HCT116 (cell line): ENCODE measurements at regions not wholly inside any gene's neighbourhood (a gene's known extent, or its start where the extent isn't known, plus 50 kb on each side); places are given as distances from the start of the nearest gene placed in this dataset.

Source experiments
- ATAC-seq: fragments of 200-7000 bp; cut with Tn5 transposase; 2 replicates; pipeline ENCODE4 v1.9.1; 2020; ENCODE audit warnings: mild to moderate bottlenecking, moderate library complexity
- BruUV-seq: library from RNA; stranded (reverse); fragments of 400-500 nt; replicated peaks from 2 replicates; lab custom pipeline; 2021; lab: Mats Ljungman, UMichigan
- CTCF ChIA-PET: fragments of 300-600 bp; sonication (Branson Sonifier 250); formaldehyde crosslinking; loops from one replicate; lab custom pipeline; 2021; ENCODE audit warnings: antibody characterized with exemption; lab: Charles Lee
- POLR2A ChIA-PET: fragments of 300-600, 350-600 bp; sonication (Branson Sonifier 250); formaldehyde crosslinking; loops from one replicate; lab custom pipeline; 2021; ENCODE audit warnings: antibody characterized with exemption; lab: Charles Lee
- RAD21 ChIA-PET, 2 experiments: fragments of 300-600 bp; sonication (Branson Sonifier 250); formaldehyde crosslinking; loops; one replicate each; lab custom pipeline; 2023; ENCODE audit warnings: low total read pairs in 2 of 2; ENCODE audit not compliant: uncharacterized antibody in 2 of 2, unreplicated experiment in 2 of 2, low non-redundant PET in 1 of 2; lab: Charles Lee
- DNase-seq: peaks from one replicate; pipeline ENCODE4 v3.0.0-alpha.2; 2010; ENCODE audit warnings: low read depth, low spot score
- H2AFZ ChIP-seq: fragments of 200-600 bp; shearing (Covaris generic), sonication (generic); 2 replicates; pipeline ENCODE4 v1.6.1; 2017; ENCODE audit warnings: low read depth, mixed run types, mixed read lengths, antibody characterized with exemption, low read length; ENCODE audit not compliant: poor library complexity, severe bottlenecking
- H3K27ac ChIP-seq: 2 replicates; pipeline ENCODE4 v1.5.1; 2012; ENCODE audit warnings: low read depth, low read length
- H3K27me3 ChIP-seq: fragments of 200-600 bp; sonication (generic); 2 replicates; pipeline ENCODE4 v1.6.1; 2016; ENCODE audit warnings: mixed run types, low read length, mixed read lengths; ENCODE audit not compliant: insufficient read depth
- H3K36me3 ChIP-seq, 2 experiments: fragments of 200-500 bp in 1 of 2; fragments of 200-600 bp in 1 of 2; sonication (Bioruptor generic) in 1 of 2; sonication (generic) in 1 of 2; 2 replicates each; pipeline versions ENCODE4 v1.5.1 to v1.6.1; 2014 to 2016; ENCODE audit warnings: low read length in 2 of 2, inconsistent platforms in 1 of 2, mixed read lengths in 1 of 2, mixed run types in 1 of 2; ENCODE audit not compliant: insufficient read depth in 2 of 2, control insufficient read depth in 1 of 2
- H3K4me1 ChIP-seq, 2 experiments: fragments of 200-600 bp in 1 of 2; sonication (generic) in 1 of 2; 2 replicates each; pipeline versions ENCODE4 v1.5.1 to v1.6.1; 2012 to 2017; ENCODE audit warnings: low read length in 2 of 2, inconsistent platforms in 1 of 2, mild to moderate bottlenecking in 1 of 2, mixed read lengths in 1 of 2, mixed run types in 1 of 2, moderate library complexity in 1 of 2; ENCODE audit not compliant: insufficient read depth in 2 of 2, control insufficient read depth in 1 of 2
- H3K4me2 ChIP-seq: fragments of 200-600 bp; sonication (generic); 2 replicates; pipeline ENCODE4 v1.6.1; 2017; ENCODE audit warnings: mixed run types, low read length, mixed read lengths
- H3K4me3 ChIP-seq, 2 experiments: fragments of 200-600 bp in 1 of 2; sonication (generic) in 1 of 2; replicated peaks in 1 of 2; 2 replicates each; pipeline ENCODE4 v1.5.1; 2011 to 2016; ENCODE audit warnings: low read length in 2 of 2, control low read depth in 1 of 2, low read depth in 1 of 2, mild to moderate bottlenecking in 1 of 2, mixed read lengths in 1 of 2, mixed run types in 1 of 2
- H3K79me2 ChIP-seq: fragments of 200-600 bp; sonication (generic); 2 replicates; pipeline ENCODE4 v1.6.1; 2017; ENCODE audit warnings: mild to moderate bottlenecking, mixed run types, low read length, moderate library complexity, mixed read lengths; ENCODE audit not compliant: insufficient read depth
- H3K9ac ChIP-seq: fragments of 200-600 bp; sonication (generic); 2 replicates; pipeline ENCODE4 v1.6.1; 2016; ENCODE audit warnings: low read length, mixed read lengths
- H3K9me2 ChIP-seq: fragments of 200-600 bp; sonication (generic), shearing (Covaris generic); 2 replicates; pipeline ENCODE4 v1.6.1; 2017; ENCODE audit warnings: mixed run types, mild to moderate bottlenecking, moderate library complexity; ENCODE audit not compliant: insufficient read depth
- H3K9me3 ChIP-seq, 2 experiments: fragments of 200-500 bp in 1 of 2; fragments of 200-600 bp in 1 of 2; sonication (Bioruptor generic) in 1 of 2; sonication (generic) in 1 of 2; 2 replicates each; pipeline ENCODE4 v1.6.1; 2014 to 2017; ENCODE audit warnings: low read length in 2 of 2, mixed read lengths in 2 of 2, inconsistent platforms in 1 of 2, low read depth in 1 of 2, mild to moderate bottlenecking in 1 of 2, mixed run types in 1 of 2, moderate library complexity in 1 of 2; ENCODE audit not compliant: control insufficient read depth in 1 of 2, insufficient read depth in 1 of 2
- H4K20me1 ChIP-seq: fragments of 200-600 bp; sonication (generic), shearing (Covaris generic); 2 replicates; pipeline ENCODE4 v1.6.1; 2017; ENCODE audit warnings: mixed run types, mild to moderate bottlenecking, moderate library complexity; ENCODE audit not compliant: insufficient read depth
- CEBPB ChIP-seq: IDR thresholded peaks from 2 replicates; pipeline ENCODE4 v1.6.1; 2012; ENCODE audit warnings: low read depth
- CTCF ChIP-seq, 3 experiments: fragments of 200-600 bp in 1 of 3; sonication (generic) in 1 of 3; IDR thresholded peaks in 2 of 3; conservative IDR thresholded peaks in 1 of 3; 2 replicates each; pipeline ENCODE4 v1.5.1; 2012 to 2017; ENCODE audit warnings: low read depth in 2 of 3, low read length in 2 of 3, antibody characterized with exemption in 1 of 3, borderline replicate concordance in 1 of 3, control low read depth in 1 of 3, mild to moderate bottlenecking in 1 of 3, mixed read lengths in 1 of 3, mixed run types in 1 of 3, moderate library complexity in 1 of 3; ENCODE audit not compliant: insufficient read depth in 1 of 3
- EZH2 ChIP-seq: fragments of 200-600 bp; sonication (generic); IDR thresholded peaks from 2 replicates; pipeline ENCODE4 v1.6.1; 2017; ENCODE audit warnings: antibody characterized with exemption, mixed run types
- FOSL1 ChIP-seq: IDR thresholded peaks from 2 replicates; pipeline ENCODE4 v1.6.1; 2012; ENCODE audit warnings: low read depth
- POLR2A ChIP-seq: IDR thresholded peaks from 2 replicates; pipeline ENCODE4 v1.7.0; 2011; ENCODE audit warnings: borderline replicate concordance; ENCODE audit not compliant: insufficient read depth, insufficient read length; ENCODE audit errors: extremely low read depth
- RAD21 ChIP-seq: IDR thresholded peaks from 2 replicates; pipeline ENCODE4 v1.6.1; 2012; ENCODE audit warnings: low read depth, mild to moderate bottlenecking
- REST ChIP-seq: IDR thresholded peaks from 2 replicates; pipeline ENCODE4 v1.6.1; 2012; ENCODE audit warnings: low read depth
- SP1 ChIP-seq: IDR thresholded peaks from 2 replicates; pipeline ENCODE4 v1.6.1; 2012; ENCODE audit warnings: low read depth
- YY1 ChIP-seq: IDR thresholded peaks from 2 replicates; pipeline ENCODE4 v1.6.1; 2011; ENCODE audit warnings: low read length, low read depth, moderate library complexity, mild to moderate bottlenecking; ENCODE audit not compliant: insufficient replicate concordance; ENCODE audit errors: extremely low read depth
- ZBTB33 ChIP-seq: IDR thresholded peaks from 2 replicates; pipeline ENCODE4 v1.6.1; 2011; ENCODE audit warnings: mild to moderate bottlenecking, low read length, moderate library complexity; ENCODE audit not compliant: insufficient replicate concordance; ENCODE audit errors: extremely low read depth
- intact Hi-C: fragments of 100-400 bp; cut with micrococcal nuclease; formaldehyde crosslinking; loops from 2 replicates; pipeline ENCODE4 v1.10.0; 2022

- Histone ChIP-seq H3K36me3 (no peaks in the 10 kb centered on the region), H3K27me3 (no peaks in the 10 kb centered on the region), H4K20me1 (no peaks in the 10 kb centered on the region), H3K9ac (no peak overlapping the region), H3K9me2 (no peaks in the 10 kb centered on the region), H3K9me3 (no peaks in the 10 kb centered on the region), H3K4me1 (no peaks in the 10 kb centered on the region), H3K79me2 (no peaks in the 10 kb centered on the region), H3K4me2 (no peak overlapping the region), H2AFZ (no peak overlapping the region), H3K4me3 (no peak overlapping the region), H3K27ac (no peak overlapping the region)
- CTCF ChIA-PET: no interaction called here
- POLR2A ChIA-PET: no interaction called here
- RAD21 ChIA-PET: no interaction called here
- no peak for DNase-seq
- no TSS peak for BruUV-seq
- ATAC-seq: no peak
- TF ChIP-seq REST: no peak
- TF ChIP-seq YY1: no peak
- TF ChIP-seq EZH2: no peak
- intact Hi-C loops: no loop called here
Observed at GRCh38 chr3:72535772-72536171, 312.5 kb downstream of the SHQ1 start.

- DNase-seq (no peak), ATAC-seq (no peak)
- H3K79me2 ChIP-seq: no peaks in the 10 kb centered on the region
- no peak overlapping the region for H2AFZ ChIP-seq
- no peak overlapping the region for H3K4me3 ChIP-seq
- no peaks in the 10 kb centered on the region for H3K9me3 ChIP-seq
- no peaks in the 10 kb centered on the region for H3K36me3 ChIP-seq
- no peaks in the 10 kb centered on the region for H3K9me2 ChIP-seq
- CTCF ChIA-PET: no interaction called here
- POLR2A ChIA-PET: no interaction called here
- no peaks in the 10 kb centered on the region for H3K4me1 ChIP-seq
- H3K27ac ChIP-seq: no peak overlapping the region
- no peak overlapping the region for H3K4me2 ChIP-seq
- BruUV-seq: no TSS peak
- H3K27me3 ChIP-seq: no peaks in the 10 kb centered on the region
- TF ChIP-seq FOSL1 (no peak), RAD21 (no peak), EZH2 (no peak), SP1 (no peak), CTCF (IDR thresholded peaks at IDR 0.05 in 2 of 3, conservative IDR thresholded peaks at IDR 0.05 in 1 of 3; ENCODE audit: borderline replicate concordance in 1 of 3, insufficient read depth in 1 of 3, low read depth in 2 of 3, low read length in 2 of 3) (no peak), CEBPB (no peak), POLR2A (no peak), ZBTB33 (no peak), YY1 (no peak)
- TF ChIP-seq, all 23 proteins: peak for 0
- no peaks in the 10 kb centered on the region for H4K20me1 ChIP-seq
- intact Hi-C loops: no loop called here
- H3K9ac ChIP-seq: no peak overlapping the region
- RAD21 ChIA-PET: no interaction called here
Observed at GRCh38 chr3:72533591-72534473, 314.4 kb downstream of the SHQ1 start.
